ENCODE measurements at regions not wholly inside any gene's neighbourhood (a gene's known extent, or its start where the extent isn't known, plus 50 kb on each side); places are given as distances from the start of the nearest gene placed in this dataset.

DNA sequence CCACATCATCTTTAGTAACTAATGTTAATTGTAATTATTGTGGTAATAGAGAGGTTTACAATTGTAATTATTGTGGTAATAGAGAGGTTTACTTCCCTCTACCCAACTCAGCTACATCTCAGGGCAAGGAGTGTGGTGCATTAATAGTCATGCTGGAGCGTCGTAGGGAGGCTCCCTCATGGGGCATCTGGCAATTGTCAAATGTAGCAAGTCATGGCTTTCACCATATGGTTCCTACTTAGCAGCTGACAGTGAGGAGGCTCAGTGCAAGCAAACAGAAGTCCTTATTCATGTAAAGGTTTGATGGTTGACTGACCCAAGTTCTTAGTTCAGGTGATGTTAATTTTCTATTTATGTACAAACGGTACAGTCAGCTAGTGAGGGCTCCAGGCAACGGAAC is 1012.0 kb downstream of the FLRT2 start:
- CTCF ChIA-PET (ENCODE audit: low intra/inter-chr PET ratio, low total read pairs), result no interaction called here

More for the DNA sequence above, 1012.0 kb downstream of the FLRT2 start:
- H2AFZ ChIP-seq (ENCODE audit: low read length), result no peak overlapping the region
- no peaks in the 10 kb centered on the region for H3K9me3 ChIP-seq (ENCODE audit: low read length)
- H3K79me2 ChIP-seq (ENCODE audit: insufficient read depth, low read length), result no peaks in the 10 kb centered on the region
- H3K4me2 ChIP-seq (ENCODE audit: low read depth, low read length), result no peak overlapping the region
- no peak overlapping the region for H3K4me3 ChIP-seq (replicated peaks in 1 of 3; ENCODE audit: insufficient read depth in 1 of 3, low read depth in 2 of 3, low read length in 3 of 3)
- TF ChIP-seq POLR2AphosphoS5 (IDR thresholded peaks at IDR 0.05; ENCODE audit: low read depth, low read length) (no peak), MNT (IDR thresholded peaks at IDR 0.05) (no peak), CHD2 (IDR thresholded peaks at IDR 0.05; ENCODE audit: low read depth, low read length) (no peak), ATF7 (IDR thresholded peaks at IDR 0.05) (no peak), ATF7 (CRISPR knock-in tag; IDR thresholded peaks at IDR 0.05) (no peak), ZNF772 (CRISPR knock-in tag; IDR thresholded peaks at IDR 0.05) (no peak), ZNF850 (CRISPR knock-in tag; conservative IDR thresholded peaks at IDR 0.05) (no peak), CBX2 (IDR thresholded peaks at IDR 0.05; ENCODE audit: low read depth, low read length) (no peak), CBX2 (CRISPR knock-in tag; IDR thresholded peaks at IDR 0.05; ENCODE audit: low read depth) (no peak), NFIC (IDR thresholded peaks at IDR 0.05; ENCODE audit: low read length) (no peak), CCAR2 (optimal IDR thresholded peaks at IDR 0.05; ENCODE audit: low read depth, low read length) (no peak)
- TF ChIP-seq, protein P1, sequence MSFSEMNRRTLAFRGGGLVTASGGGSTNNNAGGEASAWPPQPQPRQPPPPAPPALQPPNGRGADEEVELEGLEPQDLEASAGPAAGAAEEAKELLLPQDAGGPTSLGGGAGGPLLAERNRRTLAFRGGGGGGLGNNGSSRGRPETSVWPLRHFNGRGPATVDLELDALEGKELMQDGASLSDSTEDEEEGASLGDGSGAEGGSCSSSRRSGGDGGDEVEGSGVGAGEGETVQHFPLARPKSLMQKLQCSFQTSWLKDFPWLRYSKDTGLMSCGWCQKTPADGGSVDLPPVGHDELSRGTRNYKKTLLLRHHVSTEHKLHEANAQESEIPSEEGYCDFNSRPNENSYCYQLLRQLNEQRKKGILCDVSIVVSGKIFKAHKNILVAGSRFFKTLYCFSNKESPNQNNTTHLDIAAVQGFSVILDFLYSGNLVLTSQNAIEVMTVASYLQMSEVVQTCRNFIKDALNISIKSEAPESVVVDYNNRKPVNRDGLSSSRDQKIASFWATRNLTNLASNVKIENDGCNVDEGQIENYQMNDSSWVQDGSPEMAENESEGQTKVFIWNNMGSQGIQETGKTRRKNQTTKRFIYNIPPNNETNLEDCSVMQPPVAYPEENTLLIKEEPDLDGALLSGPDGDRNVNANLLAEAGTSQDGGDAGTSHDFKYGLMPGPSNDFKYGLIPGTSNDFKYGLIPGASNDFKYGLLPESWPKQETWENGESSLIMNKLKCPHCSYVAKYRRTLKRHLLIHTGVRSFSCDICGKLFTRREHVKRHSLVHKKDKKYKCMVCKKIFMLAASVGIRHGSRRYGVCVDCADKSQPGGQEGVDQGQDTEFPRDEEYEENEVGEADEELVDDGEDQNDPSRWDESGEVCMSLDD (CRISPR knock-in tag; IDR thresholded peaks at IDR 0.05; ENCODE audit: borderline replicate concordance), result no peak
- no peaks in the 10 kb centered on the region for H4K20me1 ChIP-seq (ENCODE audit: insufficient read depth, low read length)
- intact Hi-C loops (cut with micrococcal nuclease; ENCODE audit: unreplicated experiment) (no loop called here), in situ Hi-C loops (cut with HindIII; ENCODE audit: extremely low pct_ligation_motif_present, low pct_unique_long_range_greater_than_20kb) (no loop called here)
- DNase-seq (ENCODE audit: low spot score) (no peak), ATAC-seq (no peak), FAIRE-seq (no peak)
- H3K9ac ChIP-seq (ENCODE audit: insufficient read depth, low read depth, low read length), result no peak overlapping the region
- BruUV-seq (replicated peaks), result no TSS peak
- WGBS (ENCODE audit: low lambda C conversion rate), result 0% methylated on average over 2 of the region's 4 CpGs
- H3K4me1 ChIP-seq (ENCODE audit: insufficient read depth, low read length), result no peaks in the 10 kb centered on the region
- POLR2A ChIA-PET, result no interaction called here
- no peak overlapping the region for H3K27ac ChIP-seq (ENCODE audit: extremely low read length, insufficient read depth, low read length)
- no peaks in the 10 kb centered on the region for H3K27me3 ChIP-seq (ENCODE audit: control insufficient read depth in 1 of 2, insufficient read depth in 2 of 2, low read length in 2 of 2)
- no peaks in the 10 kb centered on the region for H3K36me3 ChIP-seq (replicated peaks in 1 of 2; ENCODE audit: control insufficient read depth in 1 of 2, insufficient read depth in 2 of 2, low read length in 2 of 2)
